GM21367 (cell line): ENCODE measurements at regions not wholly inside any gene's neighbourhood (a gene's known extent, or its start where the extent isn't known, plus 50 kb on each side); places are given as distances from the start of the nearest gene placed in this dataset.

Experiments used
- ATAC-seq: cut with Tn5 transposase; IDR thresholded peaks from one replicate; pipeline ENCODE4 v1.9.1; 2021; ENCODE audit not compliant: unreplicated experiment

DNA sequence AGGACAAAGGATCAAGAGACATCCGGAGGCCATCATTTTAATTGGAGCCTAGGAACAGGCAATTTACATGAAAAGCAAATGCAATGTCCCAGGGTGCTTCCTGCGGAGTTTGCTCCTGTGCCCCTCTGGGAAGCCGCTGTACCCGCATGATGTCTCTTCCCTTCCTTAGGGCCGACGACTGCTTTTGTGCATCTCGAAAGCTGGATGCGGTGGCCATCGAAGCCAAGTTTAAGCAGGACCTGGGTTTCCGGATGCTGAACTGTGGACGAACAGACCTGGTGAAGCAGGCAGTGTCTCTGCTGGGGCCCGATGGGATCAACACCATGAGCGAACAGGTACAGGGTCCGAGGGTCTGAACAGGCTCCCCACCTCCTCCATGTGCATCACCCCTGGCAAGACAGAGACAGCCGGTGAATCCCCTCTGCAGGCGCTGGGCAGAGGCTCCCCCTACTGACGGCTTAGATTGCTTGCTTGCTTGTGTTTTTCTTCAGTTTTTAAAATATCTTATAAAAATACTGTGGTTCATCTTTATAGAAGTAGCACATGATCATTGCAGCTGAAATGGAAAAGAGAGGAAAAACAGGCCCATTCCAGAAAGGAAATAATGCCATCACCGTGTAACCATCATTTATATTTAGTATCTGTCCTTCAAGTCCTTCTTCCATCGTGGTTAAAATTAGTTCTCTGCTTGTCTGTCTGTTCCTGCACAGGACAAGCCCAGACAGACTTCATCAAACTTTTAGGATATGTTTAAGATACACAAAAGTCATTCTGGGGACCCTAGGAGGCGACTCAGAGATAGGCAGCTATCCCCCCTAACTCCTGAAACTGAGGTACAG is 75.4 kb upstream of the PWP1 start:
- ATAC-seq, result no peak

DNA sequence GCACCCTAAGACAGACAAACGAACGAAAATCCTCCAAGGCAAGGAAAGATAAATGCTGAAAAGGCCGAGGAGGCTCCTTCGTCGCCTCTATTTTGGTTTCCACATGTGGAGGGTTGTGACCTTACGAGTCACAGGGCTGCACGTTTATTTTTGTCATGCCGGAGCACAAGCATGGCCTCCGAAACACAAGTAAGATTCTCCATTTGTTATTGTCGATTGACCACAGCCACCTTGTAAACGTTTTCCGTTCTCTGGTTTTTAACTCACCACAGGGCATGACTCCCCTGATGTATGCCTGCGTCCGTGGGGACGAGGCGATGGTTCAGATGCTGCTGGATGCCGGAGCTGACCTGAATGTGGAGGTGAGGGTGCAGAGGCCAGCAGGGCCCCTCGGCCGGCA is 73.1 kb upstream of the PWP1 start:
- ATAC-seq, result no peak

DNA sequence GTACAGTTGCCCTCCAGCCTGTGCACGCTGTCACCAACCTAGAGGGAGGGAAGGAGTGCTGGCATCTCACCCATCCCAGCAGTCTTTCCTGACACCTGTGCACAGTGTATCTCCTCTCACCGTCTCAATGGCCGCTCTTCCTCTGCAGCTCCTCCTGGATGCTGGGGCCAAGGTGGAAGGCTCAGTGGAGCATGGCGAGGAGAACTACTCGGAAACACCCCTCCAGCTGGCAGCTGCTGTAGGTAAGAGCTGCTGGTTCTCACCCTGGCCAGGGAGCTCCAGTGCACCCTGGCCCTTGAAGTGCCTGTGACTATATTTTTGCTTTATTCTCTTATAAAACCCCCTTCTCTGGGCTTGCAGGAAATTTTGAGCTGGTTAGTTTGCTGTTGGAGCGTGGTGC is 68.7 kb upstream of the PWP1 start:
- no peak for ATAC-seq

DNA sequence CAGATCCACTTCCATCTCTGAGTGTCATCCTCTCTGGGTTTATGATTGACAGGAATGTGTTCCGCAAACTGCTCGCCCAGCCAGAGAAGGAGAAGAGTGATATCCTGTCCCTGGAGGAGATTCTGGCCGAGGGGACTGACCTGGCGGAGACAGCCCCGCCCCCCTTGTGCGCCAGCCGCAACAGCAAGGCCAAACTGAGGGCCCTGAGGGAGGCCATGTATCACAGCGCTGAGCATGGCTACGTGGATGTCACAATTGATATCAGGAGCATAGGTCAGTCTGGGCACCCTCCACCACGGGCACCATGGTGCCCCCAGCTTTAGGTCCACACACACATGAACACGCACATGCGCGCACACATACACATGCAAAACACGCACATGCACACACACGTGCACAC is 67.5 kb upstream of the PWP1 start:
- no peak for ATAC-seq

DNA sequence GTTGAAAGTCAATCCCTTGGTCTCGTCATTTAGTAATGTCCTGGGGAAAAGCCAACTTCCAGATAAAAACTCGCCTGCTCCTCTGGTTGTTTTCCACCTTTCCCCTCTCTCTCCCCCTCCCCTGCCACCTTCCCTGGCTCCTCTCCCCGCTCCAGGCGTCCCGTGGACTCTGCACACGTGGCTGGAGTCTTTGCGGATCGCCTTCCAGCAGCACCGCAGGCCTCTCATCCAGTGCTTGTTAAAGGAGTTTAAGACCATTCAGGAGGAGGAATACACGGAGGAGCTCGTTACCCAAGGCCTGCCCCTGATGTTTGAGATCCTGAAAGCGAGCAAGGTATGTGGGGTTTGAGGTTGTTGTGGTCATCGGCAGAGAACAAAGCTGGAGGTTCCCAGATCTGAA is 65.8 kb upstream of the PWP1 start:
- no peak for ATAC-seq

DNA sequence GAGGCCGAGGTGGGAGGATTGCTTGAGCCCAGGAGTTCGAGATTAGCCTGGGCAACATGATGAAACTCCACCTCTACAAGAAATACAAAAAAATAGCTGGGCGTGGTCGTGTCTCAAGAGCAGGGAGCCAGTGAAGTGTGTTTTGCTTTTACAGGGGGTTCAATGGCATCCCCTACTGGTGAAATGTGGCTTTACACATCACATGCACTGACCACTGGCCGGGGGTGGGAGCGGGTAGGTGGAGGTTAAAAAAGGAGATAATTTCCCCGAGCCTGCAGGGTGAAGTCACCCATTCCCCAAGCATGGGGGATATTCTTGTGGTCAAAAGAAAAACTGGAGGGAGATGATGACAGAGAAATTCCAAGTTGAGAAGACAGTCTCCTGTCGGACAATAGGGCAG is 63.6 kb upstream of the PWP1 start:
- no peak for ATAC-seq

DNA sequence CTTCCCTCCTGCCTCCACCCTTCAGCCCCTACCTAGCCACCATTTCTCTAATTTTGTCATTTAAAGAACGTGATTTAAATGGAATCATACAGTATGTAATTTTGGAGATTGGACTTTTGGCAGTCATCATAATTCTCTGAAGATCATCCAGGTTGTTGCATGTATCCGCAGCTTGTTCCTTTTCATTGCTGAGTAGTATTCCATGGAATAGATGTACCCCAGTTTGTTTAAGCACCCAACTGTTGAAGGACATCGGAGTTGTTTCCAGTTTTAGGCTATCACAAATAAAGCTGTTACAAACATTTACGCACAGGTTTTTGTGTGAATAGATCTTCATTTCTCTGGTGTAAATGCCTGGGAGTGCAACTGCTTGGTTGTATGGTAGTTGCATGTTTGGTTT is 61.1 kb upstream of the PWP1 start:
- no peak for ATAC-seq

DNA sequence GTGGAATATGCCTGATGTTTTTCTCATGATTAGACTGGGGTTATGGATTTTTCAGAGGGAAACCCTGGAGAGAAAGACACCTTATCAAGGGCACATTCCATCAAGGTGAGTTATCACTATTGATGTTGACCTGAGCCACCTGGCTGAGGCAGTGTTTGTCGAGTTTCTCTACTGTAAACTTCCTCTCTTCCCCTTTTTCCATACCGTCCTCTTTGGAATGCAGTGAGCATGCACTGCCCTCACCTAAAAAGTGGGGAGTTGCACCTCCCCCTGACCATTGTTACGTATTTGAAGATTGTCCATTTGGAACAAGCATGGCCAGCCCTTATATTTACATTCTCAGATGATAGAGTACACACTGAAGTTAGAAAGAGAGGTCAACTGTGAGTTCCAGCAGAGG is 53.9 kb upstream of the PWP1 start:
- ATAC-seq, result no peak

DNA sequence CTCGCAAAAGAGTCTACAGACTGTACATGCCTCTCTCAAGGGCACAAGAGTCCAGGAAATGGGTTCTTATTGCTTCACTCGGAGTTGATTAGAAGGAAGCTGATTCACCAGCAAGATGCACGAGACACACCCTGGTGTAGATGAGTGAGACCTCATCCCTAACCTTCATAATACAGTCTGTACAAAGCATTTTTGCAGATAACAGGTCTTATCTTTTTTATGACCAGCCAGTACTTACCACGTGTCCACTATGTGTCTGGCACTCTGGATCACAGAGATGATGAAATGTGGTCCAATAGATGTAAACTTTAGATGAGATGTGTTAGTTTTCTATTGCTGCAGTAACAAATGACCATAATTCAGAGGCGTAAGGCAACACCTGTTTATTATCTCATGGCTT is 53.4 kb upstream of the PWP1 start:
- ATAC-seq, result no peak

DNA sequence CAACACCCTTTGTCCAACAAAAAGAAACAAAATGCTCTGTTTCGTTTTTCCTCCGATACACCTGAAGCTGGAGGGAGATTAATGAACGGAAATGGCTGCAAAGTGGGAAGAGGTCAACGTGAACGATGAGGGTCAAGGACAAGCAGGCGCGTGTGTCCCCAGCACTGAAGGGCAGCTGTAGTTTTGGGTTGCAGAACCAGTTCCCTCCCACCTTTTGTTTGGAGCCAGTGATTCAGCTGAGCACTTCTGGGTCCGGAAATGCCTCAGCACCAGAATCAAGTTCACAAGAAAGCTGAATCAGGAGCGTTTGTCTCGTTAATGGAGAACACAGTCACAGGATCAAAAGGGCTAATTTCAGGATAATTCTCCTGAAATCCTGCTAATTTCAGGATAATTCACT is 51.1 kb upstream of the PWP1 start:
- ATAC-seq, result no peak

DNA sequence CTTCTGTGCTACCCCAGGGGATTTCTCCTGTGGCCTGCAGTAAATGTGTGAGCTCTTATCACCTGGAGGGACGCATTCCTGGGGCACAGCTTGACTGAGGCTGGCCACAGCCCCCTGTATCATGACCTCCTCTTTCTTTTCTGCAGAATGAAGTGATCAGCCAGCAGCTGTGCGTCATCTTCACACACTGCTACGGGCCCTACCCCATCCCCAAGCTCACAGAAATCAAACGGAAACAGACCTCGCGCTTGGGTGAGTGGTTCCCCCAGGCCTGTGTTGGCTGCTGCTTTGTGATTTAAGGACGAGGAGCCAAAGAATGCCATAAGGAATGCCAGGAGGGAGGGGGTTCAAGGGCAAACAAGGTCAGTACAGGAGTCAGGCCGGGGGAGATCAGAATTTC is 50.5 kb upstream of the PWP1 start:
- ATAC-seq, result no peak
